ENCODE measurements at regions not wholly inside any gene's neighbourhood (a gene's known extent, or its start where the extent isn't known, plus 50 kb on each side); places are given as distances from the start of the nearest gene placed in this dataset.
A peak's percentile ranks its signal among the peaks of the same experiment; 100 is the strongest.

GRCh38 chr20:36099106-36099505, 55.4 kb upstream of the EPB41L1 start:
- Histone ChIP-seq H3K27me3 (no peaks in the 10 kb centered on the region), H3K36me3 (no peaks in the 10 kb centered on the region), H3K4me3 (no peak overlapping the region), H3K27ac (peak overlapping the region in 2 of 4 donors; percentile 4 to 23), H3K4me1 (peaks cover 0 to 56% (median 18%) of the 10 kb centered on the region in 4 donors), H3K9me3 (no peaks in the 10 kb centered on the region)
- TF ChIP-seq CTCF (IDR thresholded peaks at IDR 0.05) (no peak), POLR2A (IDR thresholded peaks at IDR 0.05) (no peak), EP300 (IDR thresholded peaks at IDR 0.05) (no peak)
- DNase-seq (ENCODE audit: low spot score in 2 of 2) = no peak
- 85 to 95% methylated on average over 3 of the region's 3 CpGs for WGBS, 2 donors

- WGBS, 2 donors = 41 to 67% methylated on average over 3 of the region's 3 CpGs
- H3K27ac ChIP-seq = no peak overlapping the region
Measured at GRCh38 chr20:36101192-36101591, 53.3 kb upstream of the EPB41L1 start.

GRCh38 chr20:36102306-36102705, 52.2 kb upstream of the EPB41L1 start:
- Histone ChIP-seq H3K9me3 (no peaks in the 10 kb centered on the region), H3K27ac (no peak overlapping the region), H3K4me1 (peaks cover 0 to 41% (median 20%) of the 10 kb centered on the region in 4 donors), H3K36me3 (no peaks in the 10 kb centered on the region), H3K4me3 (no peak overlapping the region), H3K27me3 (no peaks in the 10 kb centered on the region)
- 42 to 44% methylated on average over 3 of the region's 3 CpGs for whole genome bisulfite sequencing, 2 donors
- DNase-seq (ENCODE audit: low spot score in 2 of 2) = no peak
- TF ChIP-seq EP300 (IDR thresholded peaks at IDR 0.05) = no peak
- no peak for TF ChIP-seq POLR2A (IDR thresholded peaks at IDR 0.05)
- no peak for TF ChIP-seq CTCF (IDR thresholded peaks at IDR 0.05)

More at GRCh38 chr20:36101192-36101591, 53.3 kb upstream of the EPB41L1 start:
- H3K27me3 ChIP-seq = no peaks in the 10 kb centered on the region
- H3K36me3 ChIP-seq = no peaks in the 10 kb centered on the region
- H3K4me1 ChIP-seq = peaks cover 0 to 52% (median 21%) of the 10 kb centered on the region in 4 donors
- no peaks in the 10 kb centered on the region for H3K9me3 ChIP-seq
- H3K4me3 ChIP-seq = no peak overlapping the region
- TF ChIP-seq CTCF (IDR thresholded peaks at IDR 0.05) = no peak
- no peak for TF ChIP-seq EP300 (IDR thresholded peaks at IDR 0.05)
- TF ChIP-seq POLR2A (IDR thresholded peaks at IDR 0.05) = no peak
- DNase-seq (ENCODE audit: low spot score in 2 of 2) = no peak

GRCh38 chr20:36102809-36103596, 51.5 kb upstream of the EPB41L1 start:
- Histone ChIP-seq H3K9me3 (no peaks in the 10 kb centered on the region), H3K36me3 (no peaks in the 10 kb centered on the region), H3K4me3 (no peak overlapping the region), H3K27ac (peak overlapping the region in 1 of 4 donors; percentile 45), H3K27me3 (no peaks in the 10 kb centered on the region), H3K4me1 (peaks cover 0 to 34% (median 13%) of the 10 kb centered on the region in 4 donors)
- TF ChIP-seq CTCF (IDR thresholded peaks at IDR 0.05) (no peak), POLR2A (IDR thresholded peaks at IDR 0.05) (no peak), EP300 (IDR thresholded peaks at IDR 0.05) (no peak)
- WGBS, 2 donors = 36 to 37% methylated on average over 4 of the region's 4 CpGs
- no peak for DNase-seq (ENCODE audit: low spot score in 2 of 2)

GRCh38 chr20:36104244-36104643, 50.3 kb upstream of the EPB41L1 start:
- no peak for TF ChIP-seq CTCF (IDR thresholded peaks at IDR 0.05)
- TF ChIP-seq EP300 (IDR thresholded peaks at IDR 0.05) = no peak
- no peak for TF ChIP-seq POLR2A (IDR thresholded peaks at IDR 0.05)
- H3K9me3 ChIP-seq = no peaks in the 10 kb centered on the region
- no peaks in the 10 kb centered on the region for H3K36me3 ChIP-seq
- WGBS, 2 donors = 56 to 57% methylated on average over 7 of the region's 7 CpGs
- peaks cover 0 to 24% (median 9%) of the 10 kb centered on the region in 4 donors for H3K4me1 ChIP-seq
- DNase-seq (ENCODE audit: low spot score in 2 of 2) = no peak
- no peak overlapping the region for H3K4me3 ChIP-seq
- no peak overlapping the region for H3K27ac ChIP-seq
- H3K27me3 ChIP-seq = no peaks in the 10 kb centered on the region
